K562 (cell line): ENCODE measurements at regions not wholly inside any gene's neighbourhood (a gene's known extent, or its start where the extent isn't known, plus 50 kb on each side); places are given as distances from the start of the nearest gene placed in this dataset.

ENCODE experiments used
- BCOR ChIP-seq: fragments of 450-650 bp; IDR thresholded peaks from 2 replicates; pipeline ENCODE4 v1.6.1; 2016
- BRD9 ChIP-seq: fragments of 450-650 bp; IDR thresholded peaks from 2 replicates; pipeline ENCODE4 v1.6.1; 2018; ENCODE audit warnings: low read depth; ENCODE audit not compliant: partially characterized antibody
- CXXC5 ChIP-seq: fragments of 250-450 bp; sonication (Bioruptor Pico); IDR thresholded peaks from 2 replicates; pipeline ENCODE4 v1.8.0; 2022; ENCODE audit warnings: inconsistent platforms, mild to moderate bottlenecking, moderate library complexity
- EGR1 ChIP-seq: fragments of 450-650 bp; conservative IDR thresholded peaks from 2 replicates; pipeline ENCODE4 v1.6.1; 2017; ENCODE audit warnings: mild to moderate bottlenecking
- EP300 ChIP-seq: IDR thresholded peaks from 2 replicates; pipeline ENCODE4 v1.6.1; 2012; ENCODE audit warnings: low read length, improper control_type of control experiment
- FOXK2 ChIP-seq, 2 experiments: fragments of 450-650 bp; IDR thresholded peaks in 1 of 2; conservative IDR thresholded peaks in 1 of 2; 2 replicates each; pipeline ENCODE4 v1.6.1; 2016; ENCODE audit warnings: low read depth in 2 of 2, mild to moderate bottlenecking in 1 of 2
- GATA2 ChIP-seq: sonication (generic); formaldehyde crosslinking; IDR thresholded peaks from 2 replicates; pipeline ENCODE4 v1.4.0; 2020; ENCODE audit warnings: mild to moderate bottlenecking, missing genetic modification reagents
- JUND ChIP-seq, 2 experiments: IDR thresholded peaks; 2 replicates in 1 of 2; 3 replicates in 1 of 2; pipeline ENCODE4 v1.6.1; 2011; ENCODE audit warnings: borderline replicate concordance in 2 of 2, low read depth in 2 of 2, low read length in 2 of 2, improper control_type of control experiment in 1 of 2, missing biosample characterization in 1 of 2, missing genetic modification characterization in 1 of 2, missing genetic modification reagents in 1 of 2
- MAFF ChIP-seq: IDR thresholded peaks from 2 replicates; pipeline ENCODE4 v1.6.1; 2012; ENCODE audit warnings: low read length, improper control_type of control experiment
- MEIS2 ChIP-seq: fragments of 450-650 bp; IDR thresholded peaks from 2 replicates; pipeline ENCODE4 v1.6.1; 2014; ENCODE audit warnings: mild to moderate bottlenecking; ENCODE audit not compliant: partially characterized antibody
- RAD21 ChIP-seq, 2 experiments: fragments of 250-450 bp in 1 of 2; fragments of 450-650 bp in 1 of 2; sonication (Bioruptor Pico) in 1 of 2; formaldehyde crosslinking in 1 of 2; IDR thresholded peaks in 1 of 2; conservative IDR thresholded peaks in 1 of 2; 2 replicates each; pipeline versions ENCODE4 v1.4.0 to v1.8.0; 2020 to 2022; ENCODE audit warnings: mild to moderate bottlenecking in 2 of 2, moderate library complexity in 1 of 2
- RBM25 ChIP-seq: fragments of 200-400 bp; formaldehyde crosslinking; IDR thresholded peaks from 2 replicates; pipeline ENCODE4 v1.6.1; 2018; ENCODE audit warnings: low read length, low read depth, moderate library complexity; ENCODE audit not compliant: severe bottlenecking
- TCF7L2 ChIP-seq: fragments of 150-350 bp; IDR thresholded peaks from 2 replicates; pipeline ENCODE4 v1.6.1; 2016; ENCODE audit warnings: low read depth, mild to moderate bottlenecking, low read length, moderate library complexity
- TEAD1 ChIP-seq, 2 experiments: fragments of 450-650 bp in 1 of 2; sonication (generic) in 1 of 2; formaldehyde crosslinking; IDR thresholded peaks; 2 replicates each; pipeline versions ENCODE4 v1.4.0 to v1.8.0; 2020 to 2022; ENCODE audit warnings: mild to moderate bottlenecking in 2 of 2, missing genetic modification reagents in 1 of 2
- TOE1 ChIP-seq, 2 experiments: fragments of 450-650 bp in 1 of 2; sonication (generic) in 1 of 2; formaldehyde crosslinking in 1 of 2; IDR thresholded peaks; 2 replicates each; pipeline versions ENCODE4 v1.7.1 to v1.8.0; 2016 to 2022; ENCODE audit warnings: borderline replicate concordance in 2 of 2, mild to moderate bottlenecking in 2 of 2, antibody characterized with exemption in 1 of 2, inconsistent platforms in 1 of 2, low read depth in 1 of 2, missing genetic modification reagents in 1 of 2, moderate library complexity in 1 of 2
- TRIM24 ChIP-seq, 2 experiments: fragments of 450-650 bp; IDR thresholded peaks; 2 replicates each; pipeline ENCODE4 v1.6.1; 2016
- ZNF146 ChIP-seq: IDR thresholded peaks from one replicate; pipeline ENCODE4 v1.6.1; 2018; ENCODE audit warnings: missing compliant biosample characterization; ENCODE audit not compliant: unreplicated experiment
- ZNF316 ChIP-seq: fragments of 450-650 bp; IDR thresholded peaks from 2 replicates; pipeline ENCODE4 v1.6.1; 2016
- ZNF644 ChIP-seq: fragments of 200-800 bp; sonication (Bioruptor generic); IDR thresholded peaks from 2 replicates; pipeline ENCODE4 v1.6.1; 2016; ENCODE audit warnings: low read depth, missing genetic modification characterization, missing compliant biosample characterization
- TF ChIP-seq, protein P1 (sequence below), 2 experiments: fragments of 150-350 bp in 1 of 2; IDR thresholded peaks; 2 replicates each; pipeline ENCODE4 v1.6.1; 2012 to 2016; ENCODE audit warnings: low read depth in 2 of 2, low read length in 2 of 2, mild to moderate bottlenecking in 1 of 2, moderate library complexity in 1 of 2
- TF ChIP-seq, protein P2 (sequence below): fragments of 450-650 bp; formaldehyde crosslinking; IDR thresholded peaks from 2 replicates; pipeline ENCODE4 v1.4.0; 2020; ENCODE audit warnings: mild to moderate bottlenecking, moderate library complexity

DNA sequence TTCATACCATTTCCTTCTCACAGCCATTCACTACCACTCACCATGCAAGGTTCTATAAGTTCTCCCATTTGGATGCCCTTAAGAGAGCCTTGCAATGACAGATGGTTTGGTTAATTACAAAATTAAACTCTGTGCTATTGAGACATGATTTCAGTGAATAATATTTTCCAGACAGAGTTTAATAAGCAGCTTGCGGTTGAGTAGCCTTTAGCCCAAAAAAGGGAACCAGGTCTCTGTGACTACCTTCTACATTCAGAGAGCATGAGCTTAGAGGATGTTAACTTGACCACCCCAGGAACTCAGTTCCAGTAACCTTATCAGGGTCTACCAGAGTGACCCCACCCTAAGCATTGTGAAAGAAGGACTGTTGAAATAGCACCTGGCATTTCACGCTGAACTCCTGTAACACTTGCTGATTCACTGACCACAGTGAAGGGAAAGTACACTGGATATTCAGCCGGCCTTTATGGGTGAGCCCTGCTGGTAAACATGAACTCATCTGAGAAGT lies 1173.1 kb upstream of the ZEB2 start (continued):
- TF ChIP-seq RAD21 (CRISPR knock-in tag; conservative IDR thresholded peaks at IDR 0.05 in 1 of 2, IDR thresholded peaks at IDR 0.05 in 1 of 2) (peak; percentile 8 to 53; a peak in 3 of 4 replicates), EGR1 (no peak), RBM25 (no peak), ZNF146 (CRISPR knock-in tag) (no peak), ZNF644 (peak; percentile 82), BCOR (0 out of 2 replicates have a peak, but pooled peaks have one; percentile 48), TCF7L2 (no peak), BRD9 (peak; percentile 95), EP300 (peak; percentile 99), TOE1 (IDR thresholded peaks at IDR 0.05; ENCODE audit: borderline replicate concordance) (0 out of 2 replicates have a peak, but pooled peaks have one; percentile 54), TOE1 (CRISPR knock-in tag; IDR thresholded peaks at IDR 0.05; ENCODE audit: borderline replicate concordance, low read depth) (no peak), MEIS2 (peak; percentile 68), FOXK2 (conservative IDR thresholded peaks at IDR 0.05 in 1 of 2, IDR thresholded peaks at IDR 0.05 in 1 of 2; ENCODE audit: low read depth in 2 of 2) (peak; percentile 80 to 92), GATA2 (CRISPR knock-in tag) (peak; percentile 91), TRIM24 (IDR thresholded peaks at IDR 0.05) (peak; percentile 100), TEAD1 (CRISPR knock-in tag; IDR thresholded peaks at IDR 0.05) (peak; percentile 25 to 76; a peak in 2 of 4 replicates), MAFF (peak; percentile 80), ZNF316 (peak; percentile 78), CXXC5 (CRISPR knock-in tag) (peak; percentile 81), JUND (IDR thresholded peaks at IDR 0.05; ENCODE audit: borderline replicate concordance, low read depth, low read length) (peak; percentile 83), JUND (tag; IDR thresholded peaks at IDR 0.05; ENCODE audit: borderline replicate concordance, low read depth, low read length) (no peak; the same call in 1 of the 3 replicates)
- TF ChIP-seq, protein P1, sequence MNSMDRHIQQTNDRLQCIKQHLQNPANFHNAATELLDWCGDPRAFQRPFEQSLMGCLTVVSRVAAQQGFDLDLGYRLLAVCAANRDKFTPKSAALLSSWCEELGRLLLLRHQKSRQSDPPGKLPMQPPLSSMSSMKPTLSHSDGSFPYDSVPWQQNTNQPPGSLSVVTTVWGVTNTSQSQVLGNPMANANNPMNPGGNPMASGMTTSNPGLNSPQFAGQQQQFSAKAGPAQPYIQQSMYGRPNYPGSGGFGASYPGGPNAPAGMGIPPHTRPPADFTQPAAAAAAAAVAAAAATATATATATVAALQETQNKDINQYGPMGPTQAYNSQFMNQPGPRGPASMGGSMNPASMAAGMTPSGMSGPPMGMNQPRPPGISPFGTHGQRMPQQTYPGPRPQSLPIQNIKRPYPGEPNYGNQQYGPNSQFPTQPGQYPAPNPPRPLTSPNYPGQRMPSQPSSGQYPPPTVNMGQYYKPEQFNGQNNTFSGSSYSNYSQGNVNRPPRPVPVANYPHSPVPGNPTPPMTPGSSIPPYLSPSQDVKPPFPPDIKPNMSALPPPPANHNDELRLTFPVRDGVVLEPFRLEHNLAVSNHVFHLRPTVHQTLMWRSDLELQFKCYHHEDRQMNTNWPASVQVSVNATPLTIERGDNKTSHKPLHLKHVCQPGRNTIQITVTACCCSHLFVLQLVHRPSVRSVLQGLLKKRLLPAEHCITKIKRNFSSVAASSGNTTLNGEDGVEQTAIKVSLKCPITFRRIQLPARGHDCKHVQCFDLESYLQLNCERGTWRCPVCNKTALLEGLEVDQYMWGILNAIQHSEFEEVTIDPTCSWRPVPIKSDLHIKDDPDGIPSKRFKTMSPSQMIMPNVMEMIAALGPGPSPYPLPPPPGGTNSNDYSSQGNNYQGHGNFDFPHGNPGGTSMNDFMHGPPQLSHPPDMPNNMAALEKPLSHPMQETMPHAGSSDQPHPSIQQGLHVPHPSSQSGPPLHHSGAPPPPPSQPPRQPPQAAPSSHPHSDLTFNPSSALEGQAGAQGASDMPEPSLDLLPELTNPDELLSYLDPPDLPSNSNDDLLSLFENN (IDR thresholded peaks at IDR 0.05; ENCODE audit: low read depth in 2 of 2, low read length in 2 of 2), result peak in 1 of 2 experiments; percentile 91; a peak in 2 of 4 replicates
- TF ChIP-seq, protein P2, sequence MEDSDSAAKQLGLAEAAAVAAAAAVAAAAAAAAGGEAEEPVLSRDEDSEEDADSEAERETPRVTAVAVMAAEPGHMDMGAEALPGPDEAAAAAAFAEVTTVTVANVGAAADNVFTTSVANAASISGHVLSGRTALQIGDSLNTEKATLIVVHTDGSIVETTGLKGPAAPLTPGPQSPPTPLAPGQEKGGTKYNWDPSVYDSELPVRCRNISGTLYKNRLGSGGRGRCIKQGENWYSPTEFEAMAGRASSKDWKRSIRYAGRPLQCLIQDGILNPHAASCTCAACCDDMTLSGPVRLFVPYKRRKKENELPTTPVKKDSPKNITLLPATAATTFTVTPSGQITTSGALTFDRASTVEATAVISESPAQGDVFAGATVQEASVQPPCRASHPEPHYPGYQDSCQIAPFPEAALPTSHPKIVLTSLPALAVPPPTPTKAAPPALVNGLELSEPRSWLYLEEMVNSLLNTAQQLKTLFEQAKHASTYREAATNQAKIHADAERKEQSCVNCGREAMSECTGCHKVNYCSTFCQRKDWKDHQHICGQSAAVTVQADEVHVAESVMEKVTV (CRISPR knock-in tag), result no peak
